Astrocyte (in vitro differentiated cells and primary cell): ENCODE measurements at regions not wholly inside any gene's neighbourhood (a gene's known extent, or its start where the extent isn't known, plus 50 kb on each side); places are given as distances from the start of the nearest gene placed in this dataset.

ENCODE experiments used
- CTCF ChIP-seq: IDR thresholded peaks from 2 replicates; pipeline ENCODE4 v1.5.1; 2011; ENCODE audit warnings: low read depth, mild to moderate bottlenecking, inconsistent platforms, low read length, moderate library complexity; ENCODE audit not compliant: insufficient read depth
- EZH2 ChIP-seq: IDR thresholded peaks from 2 replicates; pipeline ENCODE4 v1.6.1; 2012; ENCODE audit warnings: mild to moderate bottlenecking, low read length, inconsistent platforms; ENCODE audit not compliant: insufficient read depth

- TF ChIP-seq CTCF (no peak), EZH2 (no peak)
Measured at GRCh38 chr10:117950408-117950807, 96.3 kb downstream of the RAB11FIP2 start.
